ENCODE measurements at regions not wholly inside any gene's neighbourhood (a gene's known extent, or its start where the extent isn't known, plus 50 kb on each side); places are given as distances from the start of the nearest gene placed in this dataset.

DNA sequence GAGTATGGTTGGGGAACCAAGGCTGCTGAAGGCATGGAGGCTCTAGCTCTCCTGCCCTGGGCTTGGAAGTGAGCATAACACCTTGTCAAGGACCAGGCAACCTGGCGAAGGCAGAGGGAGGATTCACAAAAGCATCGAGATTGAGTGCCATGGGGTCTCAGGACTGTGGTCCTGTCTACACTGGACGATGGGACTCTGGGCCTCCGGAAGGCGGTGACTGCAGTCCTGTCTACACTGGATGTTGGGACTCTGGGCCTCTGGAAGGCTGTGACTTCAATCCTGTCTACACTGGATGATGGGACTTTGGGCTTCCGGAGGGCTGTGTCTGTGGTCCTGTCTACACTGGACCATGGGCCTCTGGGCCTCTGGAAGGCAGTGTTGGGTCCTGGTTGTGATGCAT is 290.4 kb downstream of the TEX29 start:
- TF ChIP-seq, protein P1, sequence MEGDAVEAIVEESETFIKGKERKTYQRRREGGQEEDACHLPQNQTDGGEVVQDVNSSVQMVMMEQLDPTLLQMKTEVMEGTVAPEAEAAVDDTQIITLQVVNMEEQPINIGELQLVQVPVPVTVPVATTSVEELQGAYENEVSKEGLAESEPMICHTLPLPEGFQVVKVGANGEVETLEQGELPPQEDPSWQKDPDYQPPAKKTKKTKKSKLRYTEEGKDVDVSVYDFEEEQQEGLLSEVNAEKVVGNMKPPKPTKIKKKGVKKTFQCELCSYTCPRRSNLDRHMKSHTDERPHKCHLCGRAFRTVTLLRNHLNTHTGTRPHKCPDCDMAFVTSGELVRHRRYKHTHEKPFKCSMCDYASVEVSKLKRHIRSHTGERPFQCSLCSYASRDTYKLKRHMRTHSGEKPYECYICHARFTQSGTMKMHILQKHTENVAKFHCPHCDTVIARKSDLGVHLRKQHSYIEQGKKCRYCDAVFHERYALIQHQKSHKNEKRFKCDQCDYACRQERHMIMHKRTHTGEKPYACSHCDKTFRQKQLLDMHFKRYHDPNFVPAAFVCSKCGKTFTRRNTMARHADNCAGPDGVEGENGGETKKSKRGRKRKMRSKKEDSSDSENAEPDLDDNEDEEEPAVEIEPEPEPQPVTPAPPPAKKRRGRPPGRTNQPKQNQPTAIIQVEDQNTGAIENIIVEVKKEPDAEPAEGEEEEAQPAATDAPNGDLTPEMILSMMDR (IDR thresholded peaks at IDR 0.05 in 8 of 11, conservative IDR thresholded peaks at IDR 0.05 in 3 of 11): no peak
- no peak for TF ChIP-seq POLR2A (IDR thresholded peaks at IDR 0.05)

Data from spleen (tissue), 7 donors.